Calu3 (cell line): ENCODE measurements at regions not wholly inside any gene's neighbourhood (a gene's known extent, or its start where the extent isn't known, plus 50 kb on each side); places are given as distances from the start of the nearest gene placed in this dataset.

Experiments
- BruUV-seq: library from RNA; stranded (reverse); fragments of 400-500 nt; replicated peaks from 2 replicates; lab custom pipeline; 2021; lab: Mats Ljungman, UMichigan
- CTCF ChIA-PET: fragments of 300-600 bp; sonication (Branson Sonifier 250); formaldehyde crosslinking; loops from one replicate; lab custom pipeline; 2022; ENCODE audit warnings: antibody characterized with exemption; lab: Charles Lee
- DNase-seq: peaks from one replicate; pipeline ENCODE4 v3.0.0; 2022
- H3K27ac Mint-ChIP-seq: one replicate; pipeline ENCODE4 v1.8.0; 2022; ENCODE audit warnings: mixed read lengths; ENCODE audit not compliant: unreplicated experiment
- H3K27me3 Mint-ChIP-seq: one replicate; pipeline ENCODE4 v1.8.0; 2022; ENCODE audit warnings: mixed read lengths; ENCODE audit not compliant: unreplicated experiment
- H3K36me3 Mint-ChIP-seq: one replicate; pipeline ENCODE4 v1.8.0; 2022; ENCODE audit warnings: mild to moderate bottlenecking, moderate library complexity, mixed read lengths; ENCODE audit not compliant: insufficient read depth, unreplicated experiment
- H3K4me1 Mint-ChIP-seq: one replicate; pipeline ENCODE4 v1.8.0; 2022; ENCODE audit warnings: mild to moderate bottlenecking, low read depth, mixed read lengths; ENCODE audit not compliant: unreplicated experiment
- H3K4me3 Mint-ChIP-seq: one replicate; pipeline ENCODE4 v1.8.0; 2022; ENCODE audit warnings: mild to moderate bottlenecking, low read depth, moderate library complexity, mixed read lengths; ENCODE audit not compliant: unreplicated experiment
- H3K9me3 Mint-ChIP-seq: one replicate; pipeline ENCODE4 v1.8.0; 2022; ENCODE audit warnings: low read depth, mixed read lengths; ENCODE audit not compliant: unreplicated experiment
- intact Hi-C: fragments of 100-400 bp; cut with micrococcal nuclease; formaldehyde crosslinking; loops from one replicate; pipeline ENCODE4 v1.10.0; 2022; ENCODE audit not compliant: unreplicated experiment
- TF ChIP-seq, protein P1 (sequence below): fragments of 200-600 bp; IDR thresholded peaks from one replicate; pipeline ENCODE4 v1.8.0; 2022; ENCODE audit warnings: antibody characterized with exemption; ENCODE audit not compliant: unreplicated experiment

DNA sequence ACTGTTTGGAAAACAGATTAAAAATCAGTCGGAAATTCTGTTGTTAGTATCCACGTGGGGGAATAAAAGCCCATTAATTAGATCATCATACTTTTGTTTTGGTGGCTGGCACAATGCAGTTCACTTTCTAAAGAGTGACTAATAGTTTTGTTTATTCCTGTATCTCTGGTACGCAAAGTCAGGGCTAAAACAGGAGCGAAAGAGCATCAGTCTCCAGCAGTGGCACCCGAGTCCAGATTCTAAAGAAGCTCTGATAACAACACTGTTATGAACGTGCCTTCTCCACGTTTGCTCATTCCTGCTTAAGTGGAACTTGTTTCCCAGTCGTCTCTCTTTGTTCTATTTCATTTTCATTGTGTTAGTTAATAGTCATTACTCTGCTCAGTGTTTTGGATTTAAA lies 69.6 kb downstream of the HSPA13 start:
- intact Hi-C loops = no loop called here
- no peak for DNase-seq
- H3K36me3 Mint-ChIP-seq = no peaks in the 10 kb centered on the region
- TF ChIP-seq, protein P1, sequence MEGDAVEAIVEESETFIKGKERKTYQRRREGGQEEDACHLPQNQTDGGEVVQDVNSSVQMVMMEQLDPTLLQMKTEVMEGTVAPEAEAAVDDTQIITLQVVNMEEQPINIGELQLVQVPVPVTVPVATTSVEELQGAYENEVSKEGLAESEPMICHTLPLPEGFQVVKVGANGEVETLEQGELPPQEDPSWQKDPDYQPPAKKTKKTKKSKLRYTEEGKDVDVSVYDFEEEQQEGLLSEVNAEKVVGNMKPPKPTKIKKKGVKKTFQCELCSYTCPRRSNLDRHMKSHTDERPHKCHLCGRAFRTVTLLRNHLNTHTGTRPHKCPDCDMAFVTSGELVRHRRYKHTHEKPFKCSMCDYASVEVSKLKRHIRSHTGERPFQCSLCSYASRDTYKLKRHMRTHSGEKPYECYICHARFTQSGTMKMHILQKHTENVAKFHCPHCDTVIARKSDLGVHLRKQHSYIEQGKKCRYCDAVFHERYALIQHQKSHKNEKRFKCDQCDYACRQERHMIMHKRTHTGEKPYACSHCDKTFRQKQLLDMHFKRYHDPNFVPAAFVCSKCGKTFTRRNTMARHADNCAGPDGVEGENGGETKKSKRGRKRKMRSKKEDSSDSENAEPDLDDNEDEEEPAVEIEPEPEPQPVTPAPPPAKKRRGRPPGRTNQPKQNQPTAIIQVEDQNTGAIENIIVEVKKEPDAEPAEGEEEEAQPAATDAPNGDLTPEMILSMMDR = no peak
- CTCF ChIA-PET = no interaction called here
- H3K9me3 Mint-ChIP-seq = no peaks in the 10 kb centered on the region
- no peaks in the 10 kb centered on the region for H3K27me3 Mint-ChIP-seq
- no peaks in the 10 kb centered on the region for H3K4me1 Mint-ChIP-seq
- no peak overlapping the region for H3K4me3 Mint-ChIP-seq
- no TSS peak for BruUV-seq
- H3K27ac Mint-ChIP-seq = no peak overlapping the region

DNA sequence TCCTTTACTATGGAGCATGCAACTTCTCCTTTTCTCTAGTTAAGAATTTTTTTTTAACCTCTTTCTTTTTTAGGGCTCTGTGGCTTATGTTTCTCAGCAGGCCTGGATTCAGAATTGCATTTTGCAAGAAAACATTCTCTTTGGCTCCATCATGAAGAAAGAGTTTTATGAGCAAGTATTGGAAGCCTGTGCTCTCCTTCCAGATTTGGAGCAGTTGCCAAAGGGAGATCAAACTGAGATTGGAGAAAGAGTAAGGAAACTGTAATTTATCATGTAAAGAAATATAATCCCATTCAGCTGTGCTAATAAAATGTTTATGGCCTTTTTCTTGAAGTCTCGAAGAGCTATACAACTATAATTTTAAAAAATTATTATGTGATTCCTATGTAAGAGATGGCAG lies 70.1 kb downstream of the HSPA13 start:
- no peak for DNase-seq
- Mint-ChIP-seq H3K27me3 (no peaks in the 10 kb centered on the region), H3K4me3 (no peak overlapping the region), H3K4me1 (no peaks in the 10 kb centered on the region), H3K27ac (no peak overlapping the region), H3K36me3 (no peaks in the 10 kb centered on the region), H3K9me3 (no peaks in the 10 kb centered on the region)
- TF ChIP-seq, protein P1 = no peak
- no TSS peak for BruUV-seq
- CTCF ChIA-PET = interaction anchor here (0.7 kb wide), 1 partner anchor 22 kb away, joined by 3 read pairs; no protein-coding TSS in a partner anchor
- intact Hi-C loops = no loop called here

DNA sequence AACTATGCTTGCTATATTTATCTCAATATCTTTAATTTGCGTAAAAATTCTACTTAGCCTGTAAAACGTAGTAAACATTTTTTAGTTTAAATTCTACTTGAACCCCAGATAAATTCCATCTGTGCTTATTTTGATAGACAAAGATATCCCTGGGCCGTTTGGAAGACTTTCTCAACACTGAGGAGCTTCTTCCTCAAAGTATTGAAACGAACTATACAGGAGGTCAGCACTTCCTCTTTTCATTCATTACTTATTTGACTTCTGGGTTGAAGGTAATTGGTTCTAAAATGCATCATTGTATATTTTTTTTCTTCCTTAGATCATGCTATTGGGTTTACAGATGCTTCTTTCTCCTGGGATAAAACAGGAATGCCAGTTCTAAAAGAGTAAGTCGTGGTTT lies 74.7 kb downstream of the HSPA13 start:
- intact Hi-C loops = loop anchor here (5.0 kb wide), 2 partner anchors 46 to 74 kb away; partner anchors contain the start of gene HSPA13
- H3K9me3 Mint-ChIP-seq = no peaks in the 10 kb centered on the region
- no TSS peak for BruUV-seq

DNA sequence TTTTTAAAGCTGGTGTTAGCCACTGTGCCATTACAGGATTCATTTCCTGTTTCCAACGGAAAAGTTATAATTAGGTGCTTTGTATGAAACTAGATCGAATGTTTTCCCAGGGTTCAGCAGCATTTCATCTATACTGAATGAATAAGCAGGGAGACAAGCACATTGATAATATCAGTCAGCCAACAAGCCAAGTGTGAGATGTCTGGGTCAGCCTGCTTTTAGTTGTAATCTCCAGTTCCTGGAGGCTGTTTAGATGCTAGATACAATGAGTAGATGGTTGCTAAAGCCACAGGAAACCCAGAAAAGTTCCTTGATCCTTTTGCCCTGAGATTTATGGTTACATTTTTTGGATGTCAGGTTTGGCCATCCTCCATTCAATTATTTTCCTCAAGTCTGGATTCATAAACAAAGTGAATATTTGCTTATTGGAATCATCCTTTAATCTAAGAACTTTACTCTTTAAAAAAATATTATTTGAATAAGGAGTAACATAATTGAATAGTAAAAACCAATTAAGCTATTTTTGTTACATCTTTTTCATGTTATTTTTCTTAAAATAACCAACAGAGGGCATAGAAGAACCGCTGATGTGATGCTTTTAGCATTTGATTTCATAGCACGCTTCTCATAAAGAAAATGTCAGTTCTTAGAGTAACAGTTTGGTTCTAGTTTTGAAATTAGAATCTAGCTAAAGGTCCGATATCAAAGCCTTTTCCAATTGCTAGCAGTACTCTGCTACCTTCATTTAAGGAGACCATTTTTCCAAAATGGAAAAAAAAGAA lies 76.6 kb downstream of the HSPA13 start:
- no TSS peak for BruUV-seq
- no peak overlapping the region for H3K4me3 Mint-ChIP-seq
- TF ChIP-seq, protein P1 = no peak
- intact Hi-C loops = loop anchor here (5.0 kb wide), 2 partner anchors 44 to 76 kb away; partner anchors contain the start of gene HSPA13
- no peaks in the 10 kb centered on the region for H3K36me3 Mint-ChIP-seq
- H3K27me3 Mint-ChIP-seq = no peaks in the 10 kb centered on the region
- H3K9me3 Mint-ChIP-seq = no peaks in the 10 kb centered on the region
- CTCF ChIA-PET = interaction anchor here (1.5 kb wide), 1 partner anchor 76 kb away, joined by 5 read pairs; the partner anchor contains the start of gene HSPA13
- H3K4me1 Mint-ChIP-seq = no peaks in the 10 kb centered on the region
- H3K27ac Mint-ChIP-seq = no peak overlapping the region
- DNase-seq = no peak

More for the DNA sequence above, 74.7 kb downstream of the HSPA13 start:
- no peaks in the 10 kb centered on the region for H3K4me1 Mint-ChIP-seq
- TF ChIP-seq, protein P1 = no peak
- H3K4me3 Mint-ChIP-seq = no peak overlapping the region
- DNase-seq = no peak
- no peaks in the 10 kb centered on the region for H3K27me3 Mint-ChIP-seq
- CTCF ChIA-PET = no interaction called here
- H3K36me3 Mint-ChIP-seq = no peaks in the 10 kb centered on the region
- H3K27ac Mint-ChIP-seq = no peak overlapping the region
